HEK293T (cell line): ENCODE measurements at regions not wholly inside any gene's neighbourhood (a gene's known extent, or its start where the extent isn't known, plus 50 kb on each side); places are given as distances from the start of the nearest gene placed in this dataset.

ENCODE experiments used
- BHLHE40 ChIP-seq: fragments of 450-650 bp; IDR thresholded peaks from 2 replicates; pipeline ENCODE4 v1.6.1; 2016; ENCODE audit warnings: mild to moderate bottlenecking, moderate library complexity, borderline replicate concordance
- SUZ12 ChIP-seq: fragments of 450-650 bp; IDR thresholded peaks from 2 replicates; pipeline ENCODE4 v1.6.1; 2016; ENCODE audit warnings: mild to moderate bottlenecking

GRCh38 chrX:134101636-134102035 is 116.2 kb upstream of the GPC3 start:
- TF ChIP-seq BHLHE40: no peak
- no peak for TF ChIP-seq SUZ12
